Smooth muscle cell of the brain vasculature (primary cell): ENCODE measurements at regions not wholly inside any gene's neighbourhood (a gene's known extent, or its start where the extent isn't known, plus 50 kb on each side); places are given as distances from the start of the nearest gene placed in this dataset.
"Not testable (repeated sequence)": the region's sequence is repeated elsewhere in the genome, so short reads cannot be mapped to it uniquely, and the experiment has no call there.

Source experiments
- DNase-seq: peaks from one replicate; pipeline ENCODE4 v3.0.0-alpha.2; 2012; ENCODE audit warnings: low read depth, low spot score

DNA sequence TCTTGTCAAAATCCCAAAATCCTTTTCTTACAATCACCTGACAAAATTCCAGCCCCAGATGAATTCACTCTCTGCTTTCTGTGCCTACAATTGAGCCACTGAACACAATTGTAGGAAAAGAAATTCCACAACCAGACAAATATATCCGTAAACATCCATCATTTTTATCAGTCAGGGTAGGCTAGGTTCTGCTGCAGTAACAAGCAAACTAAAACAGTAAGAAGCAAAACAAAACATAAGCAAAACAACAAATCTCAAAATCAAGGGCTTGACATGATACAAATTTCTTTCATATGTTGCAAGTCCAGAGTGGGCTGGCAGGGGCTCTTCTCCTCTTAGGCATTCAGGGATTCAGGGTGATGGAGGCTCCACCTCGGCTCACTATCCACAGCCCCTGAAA is 114.2 kb upstream of the MAN2A1 start:
- DNase-seq, result no peak

DNA sequence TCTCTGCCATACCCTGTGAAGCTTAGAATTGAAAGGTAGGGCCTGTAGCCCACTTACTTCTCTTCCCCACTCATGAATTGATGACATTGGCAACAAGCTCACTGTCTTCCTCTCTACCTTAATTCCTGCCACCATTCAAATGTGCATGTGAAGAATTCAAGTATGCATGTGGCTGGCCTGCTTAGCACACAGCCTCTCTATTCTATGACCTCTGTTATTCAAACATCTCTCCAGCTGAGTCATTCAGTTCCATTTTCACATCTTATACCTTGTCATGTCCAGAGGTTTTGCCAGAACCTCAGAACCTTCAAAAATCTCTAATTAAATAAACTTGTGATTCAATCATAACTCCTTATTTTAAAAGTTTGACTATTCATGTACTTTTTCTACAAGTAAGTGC is 114.7 kb upstream of the MAN2A1 start:
- DNase-seq, result no peak

DNA sequence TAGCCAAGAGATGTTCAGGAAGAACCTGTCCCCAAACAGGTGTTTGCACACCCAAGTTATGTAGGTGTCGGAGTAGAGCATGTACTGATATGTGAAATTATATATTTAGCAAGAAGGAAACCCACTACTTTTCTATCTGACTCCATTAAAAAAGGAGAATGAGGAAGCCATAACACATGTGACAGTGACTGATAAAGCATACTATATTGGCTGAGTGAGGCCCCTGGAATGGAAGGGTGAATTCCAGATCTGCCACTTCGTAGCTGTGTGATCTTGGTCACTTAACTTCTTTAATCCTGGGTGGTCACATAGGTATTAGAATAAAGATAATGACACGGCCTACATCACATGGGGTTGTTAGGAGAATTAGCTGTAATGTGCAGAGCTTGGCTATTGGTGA is 116.0 kb upstream of the MAN2A1 start:
- no peak for DNase-seq

GRCh38 chr5:109573256-109573655 is 116.5 kb upstream of the MAN2A1 start:
- DNase-seq, result no peak

DNA sequence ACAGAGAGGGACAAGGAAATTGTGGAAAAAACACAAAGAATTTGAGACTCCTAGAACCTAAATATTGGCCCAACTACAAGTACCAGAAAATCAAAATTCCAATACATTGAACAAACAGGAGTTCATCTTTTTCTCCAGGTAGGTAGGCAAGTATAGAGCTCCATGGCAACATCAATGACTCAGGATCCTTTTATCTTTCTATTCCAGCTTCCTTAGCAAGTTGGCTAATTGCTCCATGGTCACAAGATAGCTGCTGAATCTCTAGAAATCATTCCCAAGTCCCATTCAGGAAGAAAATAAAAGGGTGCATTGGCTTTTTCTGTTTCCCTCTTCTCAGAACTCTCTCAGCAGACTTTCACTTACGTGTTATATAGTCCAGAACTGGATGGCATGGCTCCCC is 117.9 kb upstream of the MAN2A1 start:
- no peak for DNase-seq

GRCh38 chr5:109570362-109570874 is 119.3 kb upstream of the MAN2A1 start:
- DNase-seq, result no peak

GRCh38 chr5:109567374-109568044 is 122.2 kb upstream of the MAN2A1 start:
- DNase-seq, result no peak

DNA sequence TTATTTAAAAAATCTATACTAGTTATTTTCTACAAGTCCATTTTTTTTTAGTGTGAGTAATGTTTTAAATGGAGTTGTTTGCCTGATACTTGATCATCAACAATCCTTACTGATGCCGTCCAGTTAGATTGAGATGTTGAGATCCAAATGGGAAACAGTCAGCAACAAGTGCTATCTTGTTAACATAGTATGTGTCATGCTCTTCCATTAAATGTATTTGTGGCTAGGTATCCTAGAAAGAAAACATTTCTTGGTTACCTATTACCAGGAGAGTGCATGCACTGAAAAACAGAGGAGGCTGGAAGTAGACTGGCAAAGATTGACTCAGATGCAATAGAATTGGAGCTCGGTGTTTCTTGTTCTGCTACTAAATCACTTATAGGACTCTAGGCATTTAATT is 123.4 kb upstream of the MAN2A1 start:
- DNase-seq, result no peak

GRCh38 chr5:109563739-109564138 is 126.0 kb upstream of the MAN2A1 start:
- no peak for DNase-seq

DNA sequence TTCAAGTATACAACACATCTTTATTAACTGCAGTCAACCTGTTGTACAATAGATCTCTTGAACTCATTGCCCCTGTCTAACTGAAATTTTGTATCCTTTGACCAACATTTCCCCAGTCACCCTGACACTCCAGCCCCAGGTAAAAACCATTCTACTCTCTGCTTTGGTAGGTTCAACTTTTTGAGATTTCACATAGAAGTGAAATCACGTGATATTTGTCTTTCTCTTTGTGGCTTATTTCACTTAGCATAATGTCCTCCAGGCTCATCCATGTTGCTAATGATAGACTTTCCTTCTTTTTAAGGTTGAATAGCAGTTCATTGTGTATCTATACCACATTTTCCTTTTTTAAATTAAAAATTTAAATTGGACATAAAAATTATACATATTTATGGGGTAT is 126.5 kb upstream of the MAN2A1 start:
- DNase-seq, result no peak

DNA sequence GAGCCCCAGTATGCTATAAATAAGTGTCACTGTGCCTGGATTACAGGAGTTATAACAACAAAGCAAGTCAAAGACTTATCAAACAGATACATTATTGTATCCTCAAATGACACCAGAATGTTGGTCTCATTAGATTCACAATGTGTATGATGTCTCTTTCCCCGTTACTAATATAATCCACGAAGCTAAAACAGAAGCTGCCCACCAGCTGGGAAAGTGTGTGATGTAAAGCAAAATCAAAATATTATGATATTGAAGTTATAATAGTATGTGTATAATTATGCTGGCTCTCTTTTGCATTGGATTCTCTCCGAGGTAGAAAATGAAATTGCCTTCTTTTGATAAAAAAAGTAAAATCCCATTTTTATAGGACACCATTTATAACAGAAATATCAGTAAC is 127.3 kb upstream of the MAN2A1 start:
- no peak for DNase-seq

GRCh38 chr5:109561447-109561846 is 128.3 kb upstream of the MAN2A1 start:
- DNase-seq, result no peak

GRCh38 chr5:109560554-109560953 is 129.2 kb upstream of the MAN2A1 start:
- DNase-seq, result no peak

DNA sequence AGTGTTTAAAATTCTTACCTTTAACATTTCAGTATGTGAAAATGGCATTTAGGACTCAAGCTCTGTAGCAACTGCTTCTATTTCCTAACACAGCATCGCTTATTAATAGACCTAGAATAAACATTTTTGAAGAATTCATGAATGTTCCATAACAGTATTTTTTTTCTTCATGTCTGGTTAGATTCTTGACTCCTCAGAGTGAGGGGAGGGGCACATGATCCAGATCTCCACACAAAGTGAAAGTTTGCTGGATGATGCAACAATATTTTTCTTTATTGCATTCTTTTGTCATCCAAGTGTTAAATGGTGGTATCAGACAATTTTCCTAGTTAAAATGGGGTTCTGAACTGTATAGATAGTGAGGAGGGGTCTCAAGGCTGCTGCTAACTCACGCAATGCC is 130.8 kb upstream of the MAN2A1 start:
- no peak for DNase-seq

GRCh38 chr5:109558364-109558763 is 131.4 kb upstream of the MAN2A1 start:
- no peak for DNase-seq

GRCh38 chr5:109553846-109554245 is 135.9 kb upstream of the MAN2A1 start:
- DNase-seq, result no peak

DNA sequence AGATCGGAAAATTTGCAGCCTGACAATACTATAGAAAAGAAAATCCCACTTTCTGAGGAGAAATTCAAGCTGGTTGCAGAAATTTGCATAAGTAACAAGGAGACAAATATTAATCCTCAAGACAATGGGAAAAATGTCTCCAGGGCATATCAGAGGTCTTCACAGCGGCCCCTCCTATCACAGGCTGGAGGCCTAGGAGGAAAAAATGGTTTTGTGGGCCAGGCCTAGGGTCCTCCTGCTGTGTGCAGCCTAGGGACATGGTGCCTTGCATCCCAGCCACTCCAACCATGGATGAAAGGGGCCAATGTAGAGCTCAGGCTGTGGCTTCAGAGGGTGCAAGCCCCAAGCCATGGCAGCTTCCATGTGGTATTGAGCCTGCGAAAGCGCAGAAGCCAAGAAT is 138.5 kb upstream of the MAN2A1 start:
- DNase-seq, result not testable (repeated sequence)

GRCh38 chr5:109550077-109550476 is 139.7 kb upstream of the MAN2A1 start:
- DNase-seq, result no peak

DNA sequence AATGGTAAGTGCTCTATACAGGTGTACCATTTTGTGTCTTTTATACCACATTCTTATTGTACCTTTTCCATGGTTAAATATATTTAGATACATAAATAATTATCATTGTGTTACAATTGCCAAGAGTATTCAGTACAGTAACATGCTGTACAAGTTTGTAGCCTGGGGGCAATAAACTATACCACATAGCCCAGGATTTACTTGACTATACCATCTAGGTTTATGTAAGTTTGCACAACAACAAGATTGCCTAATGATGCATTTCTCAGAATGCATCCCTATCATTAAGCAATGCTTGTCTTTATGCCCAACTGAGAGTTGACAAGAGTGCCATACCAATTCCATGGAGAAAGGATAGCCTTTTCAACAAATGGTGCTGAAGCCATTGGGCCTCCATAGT is 136.7 kb upstream of the PJA2 start:
- DNase-seq, result no peak

DNA sequence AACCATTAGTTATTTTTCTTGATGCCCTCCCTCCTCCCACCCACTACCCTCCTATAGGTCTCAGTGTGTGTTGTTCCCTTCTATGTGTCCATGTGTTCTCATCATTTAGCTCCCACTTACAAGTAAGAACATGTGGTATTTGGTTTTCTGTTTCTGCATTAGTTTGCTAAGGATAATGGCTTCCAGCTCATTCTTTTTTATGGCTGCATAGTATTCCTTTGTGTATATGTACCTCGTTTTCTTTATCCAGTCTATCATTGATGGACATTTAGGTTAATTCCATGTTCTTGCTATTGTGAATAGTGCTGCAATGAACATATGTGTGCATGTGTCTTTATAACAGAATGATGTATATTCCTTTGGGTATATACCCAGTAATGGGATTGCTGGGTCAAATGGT is 135.1 kb upstream of the PJA2 start:
- DNase-seq, result not testable (repeated sequence)

DNA sequence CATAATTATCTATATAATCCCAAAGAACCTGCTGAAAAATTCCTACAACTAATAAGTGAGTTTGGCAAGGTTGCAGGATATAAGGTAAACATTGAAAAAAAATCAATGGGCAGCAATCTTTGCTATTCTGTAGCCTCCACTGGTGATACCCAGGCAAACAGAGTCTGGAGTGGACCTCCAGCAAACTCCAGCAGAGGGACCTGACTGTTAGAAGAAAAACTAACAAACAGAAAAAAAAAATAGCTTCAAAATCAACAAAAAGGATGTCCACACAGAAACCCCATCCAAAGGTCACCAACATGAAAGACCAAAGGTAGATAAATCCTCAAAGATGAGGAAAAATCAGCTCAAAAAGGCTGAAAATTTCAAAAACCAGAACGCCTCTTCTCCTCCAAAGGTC is 128.9 kb upstream of the PJA2 start:
- DNase-seq, result not testable (repeated sequence)

DNA sequence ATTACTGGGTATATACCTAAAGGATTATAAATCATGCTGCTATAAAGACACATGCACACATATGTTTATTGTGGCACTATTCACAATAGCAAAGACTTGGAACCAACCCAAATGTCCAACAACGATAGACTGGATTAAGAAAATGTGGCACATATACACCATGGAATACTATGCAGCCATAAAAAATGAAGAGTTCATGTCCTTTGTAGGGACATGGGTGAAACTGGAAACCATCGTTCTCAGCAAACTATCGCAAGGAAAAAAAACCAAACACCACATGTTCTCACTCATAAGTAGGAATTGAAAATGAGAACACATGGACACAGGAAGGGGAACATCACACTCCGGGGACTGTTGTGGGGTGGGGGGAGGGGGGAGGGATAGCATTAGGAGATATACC is 125.3 kb upstream of the PJA2 start:
- DNase-seq, result not testable (repeated sequence)

- no peak for DNase-seq
Observed at GRCh38 chr5:109533751-109534272, 124.0 kb upstream of the PJA2 start.
